CD14-positive monocyte (primary cell): ENCODE measurements at regions not wholly inside any gene's neighbourhood (a gene's known extent, or its start where the extent isn't known, plus 50 kb on each side); places are given as distances from the start of the nearest gene placed in this dataset.

Source experiments
- DNase-seq, 3 donors: peaks; one replicate each; pipeline ENCODE4 v3.0.0-alpha.2; 2011 to 2022
- H2AFZ ChIP-seq: 2 replicates; pipeline ENCODE4 v1.6.0; 2012; ENCODE audit warnings: mild to moderate bottlenecking, low read depth, low read length, inconsistent platforms; ENCODE audit not compliant: insufficient read depth, poor library complexity, severe bottlenecking
- H3K27ac ChIP-seq, 2 donors: 1 replicate in 1 of 2; 2 replicates in 1 of 2; pipeline ENCODE4 v1.5.1; 2012 to 2013; ENCODE audit warnings: low read length in 2 of 2, control low read depth in 1 of 2, inconsistent platforms in 1 of 2, low read depth in 1 of 2, mild to moderate bottlenecking in 1 of 2
- H3K27me3 ChIP-seq, 2 donors: one replicate each; pipeline versions ENCODE4 v1.6.0 to v1.6.1; 2011 to 2013; ENCODE audit warnings: low read length in 2 of 2; ENCODE audit not compliant: control insufficient read depth in 2 of 2, insufficient read depth in 2 of 2
- H3K36me3 ChIP-seq, 2 donors: replicated peaks in 1 of 2; 1 replicate in 1 of 2; 2 replicates in 1 of 2; pipeline versions ENCODE4 v1.5.1 to v1.6.1; 2012 to 2013; ENCODE audit warnings: low read length in 2 of 2, control low read depth in 1 of 2, inconsistent platforms in 1 of 2, mild to moderate bottlenecking in 1 of 2; ENCODE audit not compliant: insufficient read depth in 2 of 2, control insufficient read depth in 1 of 2
- H3K4me1 ChIP-seq, 2 donors: 1 replicate in 1 of 2; 2 replicates in 1 of 2; pipeline versions ENCODE4 v1.5.1 to v1.6.1; 2012 to 2013; ENCODE audit warnings: low read length in 2 of 2, control low read depth in 1 of 2, inconsistent platforms in 1 of 2, mild to moderate bottlenecking in 1 of 2, moderate library complexity in 1 of 2; ENCODE audit not compliant: insufficient read depth in 2 of 2, control insufficient read depth in 1 of 2
- H3K4me2 ChIP-seq: replicated peaks from 2 replicates; pipeline ENCODE3; 2012; ENCODE audit warnings: low read length, moderate library complexity, mild to moderate bottlenecking; ENCODE audit not compliant: poor library complexity, severe bottlenecking; ENCODE audit errors: extremely low read depth
- H3K4me3 ChIP-seq, 3 experiments: fragments of 200-600 bp in 1 of 3; sonication (generic) in 1 of 3; replicated peaks in 1 of 3; 1 replicate in 2 of 3; 2 replicates in 1 of 3; pipeline ENCODE4 v1.5.1; 2011 to 2013; ENCODE audit warnings: low read length in 3 of 3, mild to moderate bottlenecking in 3 of 3, control low read depth in 2 of 3, low read depth in 2 of 3, inconsistent platforms in 1 of 3, moderate library complexity in 1 of 3
- H3K79me2 ChIP-seq: 2 replicates; pipeline ENCODE4 v1.6.0; 2012; ENCODE audit warnings: mild to moderate bottlenecking, control low read depth, inconsistent platforms, low read length, moderate library complexity; ENCODE audit not compliant: insufficient read depth
- H3K9ac ChIP-seq: 2 replicates; pipeline ENCODE4 v1.6.0; 2017; ENCODE audit warnings: low read length, mild to moderate bottlenecking; ENCODE audit not compliant: insufficient read depth, poor library complexity, severe bottlenecking
- H3K9me3 ChIP-seq, 2 donors: replicated peaks in 1 of 2; 1 replicate in 1 of 2; 2 replicates in 1 of 2; pipeline versions ENCODE4 v1.5.1 to v1.6.1; 2012 to 2013; ENCODE audit warnings: low read length in 2 of 2, control low read depth in 1 of 2; ENCODE audit not compliant: control insufficient read depth in 1 of 2, insufficient read depth in 1 of 2
- H4K20me1 ChIP-seq: 2 replicates; pipeline ENCODE4 v1.6.0; 2012; ENCODE audit warnings: mild to moderate bottlenecking, low read length, control low read depth, moderate library complexity; ENCODE audit not compliant: insufficient read depth
- H3K27ac Mint-ChIP-seq, 7 donors: one replicate each; pipeline ENCODE4 v1.8.0; 2020; ENCODE audit warnings: mild to moderate bottlenecking in 7 of 7, mixed read lengths in 7 of 7, moderate library complexity in 6 of 7, inconsistent platforms in 2 of 7
- H3K27me3 Mint-ChIP-seq, 3 donors: one replicate each; pipeline ENCODE4 v1.8.0; 2021 to 2022; ENCODE audit warnings: low read depth in 3 of 3, mild to moderate bottlenecking in 3 of 3, mixed read lengths in 3 of 3, moderate library complexity in 3 of 3, inconsistent platforms in 1 of 3
- H3K36me3 Mint-ChIP-seq, 2 donors: one replicate each; pipeline ENCODE4 v1.8.0; 2020; ENCODE audit warnings: mixed read lengths in 2 of 2, inconsistent platforms in 1 of 2, mild to moderate bottlenecking in 1 of 2
- H3K4me1 Mint-ChIP-seq: one replicate; pipeline ENCODE4 v1.8.0; 2020; ENCODE audit warnings: mild to moderate bottlenecking, mixed read lengths
- H3K4me3 Mint-ChIP-seq, 2 donors: one replicate each; pipeline ENCODE4 v1.8.0; 2020; ENCODE audit warnings: mild to moderate bottlenecking in 2 of 2, mixed read lengths in 2 of 2, moderate library complexity in 1 of 2
- H3K9me3 Mint-ChIP-seq, 7 donors: one replicate each; pipeline ENCODE4 v1.8.0; 2020 to 2022; ENCODE audit warnings: mixed read lengths in 7 of 7, mild to moderate bottlenecking in 6 of 7, moderate library complexity in 6 of 7, inconsistent platforms in 2 of 7
- CTCF ChIP-seq: fragments of 200-600 bp; IDR thresholded peaks from one replicate; pipeline ENCODE4 v1.8.0; 2022; ENCODE audit warnings: antibody characterized with exemption, mild to moderate bottlenecking
- WGBS: methylation state at CpG from one replicate; pipeline ENCODE4 v1.1.5; 2013; ENCODE audit warnings: missing lambda C conversion rate; ENCODE audit not compliant: insufficient coverage; 5-methylcytosine and 5-hydroxymethylcytosine counted together
- intact Hi-C, 2 donors: fragments of 100-400 bp; cut with micrococcal nuclease; formaldehyde crosslinking; loops; one replicate each; pipeline versions ENCODE4 v1.15.0 to v1.15.1; 2023

GRCh38 chr18:28409811-28410210 is 232.9 kb upstream of the CDH2 start:
- no peaks in the 10 kb centered on the region for H3K27me3 ChIP-seq
- H3K27me3 Mint-ChIP-seq, result no peaks in the 10 kb centered on the region
- no peaks in the 10 kb centered on the region for H3K36me3 ChIP-seq
- H3K4me1 Mint-ChIP-seq, result no peaks in the 10 kb centered on the region
- no peak for DNase-seq
- H3K4me1 ChIP-seq, result no peaks in the 10 kb centered on the region
- intact Hi-C loops, result no loop called here
- H2AFZ ChIP-seq, result no peak overlapping the region
- WGBS, result no CpG with 5 or more reads among the region's 1 CpG
- H4K20me1 ChIP-seq, result no peaks in the 10 kb centered on the region
- no peak overlapping the region for H3K4me2 ChIP-seq
- H3K9me3 Mint-ChIP-seq, result peaks cover 0 to 3% (median 0%) of the 10 kb centered on the region in 7 donors
- H3K4me3 Mint-ChIP-seq, result no peak overlapping the region
- peaks cover 0 to 3% of the 10 kb centered on the region in 2 donors for H3K9me3 ChIP-seq
- H3K9ac ChIP-seq, result no peak overlapping the region
- TF ChIP-seq CTCF, result no peak
- no peak overlapping the region for H3K27ac Mint-ChIP-seq
- H3K36me3 Mint-ChIP-seq, result no peaks in the 10 kb centered on the region
- no peak overlapping the region for H3K4me3 ChIP-seq
- no peaks in the 10 kb centered on the region for H3K79me2 ChIP-seq
- no peak overlapping the region for H3K27ac ChIP-seq

DNA sequence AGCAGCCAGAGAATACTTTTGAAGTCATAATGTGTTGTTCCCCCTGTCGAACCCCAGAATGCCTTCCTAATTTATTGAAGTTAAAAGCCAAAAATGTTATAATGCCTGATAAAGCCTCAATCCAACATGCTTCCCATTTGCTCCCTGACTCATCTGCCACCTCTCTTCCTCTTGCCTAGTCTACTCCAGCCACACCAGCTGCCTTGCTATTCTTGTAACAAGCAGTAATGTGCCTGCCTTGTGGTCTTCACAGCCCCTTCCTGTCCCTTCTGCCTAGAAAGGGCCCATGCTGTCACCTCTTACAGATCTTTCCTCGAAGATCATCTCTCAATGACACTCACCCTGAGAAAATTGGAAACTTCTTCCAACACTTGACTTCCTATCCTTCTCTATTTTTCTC is 231.6 kb upstream of the CDH2 start:
- Histone ChIP-seq H3K9me3 (peaks cover 0 to 3% of the 10 kb centered on the region in 2 donors), H3K4me3 (no peak overlapping the region), H4K20me1 (no peaks in the 10 kb centered on the region), H3K27me3 (no peaks in the 10 kb centered on the region), H3K36me3 (no peaks in the 10 kb centered on the region), H3K4me2 (no peak overlapping the region), H3K4me1 (no peaks in the 10 kb centered on the region), H3K27ac (no peak overlapping the region), H2AFZ (no peak overlapping the region), H3K79me2 (no peaks in the 10 kb centered on the region), H3K9ac (no peak overlapping the region)
- Mint-ChIP-seq H3K4me3 (no peak overlapping the region), H3K9me3 (peaks cover 0 to 3% (median 0%) of the 10 kb centered on the region in 7 donors), H3K4me1 (no peaks in the 10 kb centered on the region), H3K36me3 (no peaks in the 10 kb centered on the region), H3K27ac (no peak overlapping the region), H3K27me3 (no peaks in the 10 kb centered on the region)
- 86% methylated on average over 1 of the region's 2 CpGs for WGBS
- no peak for TF ChIP-seq CTCF
- intact Hi-C loops, result no loop called here
- no peak for DNase-seq
